ENCODE measurements at regions not wholly inside any gene's neighbourhood (a gene's known extent, or its start where the extent isn't known, plus 50 kb on each side); places are given as distances from the start of the nearest gene placed in this dataset.

- in situ Hi-C loops (cut with HindIII; ENCODE audit: low pct_unique_long_range_greater_than_20kb, low sequenced_read_pairs), result no loop called here
- DNase-seq (ENCODE audit: low read depth, low spot score), result peak; percentile 29
Observed at GRCh38 chr4:4685810-4686795, 144.3 kb upstream of the STX18 start.

- in situ Hi-C loops (cut with HindIII; ENCODE audit: low pct_unique_long_range_greater_than_20kb, low sequenced_read_pairs), result no loop called here
- no peak for DNase-seq (ENCODE audit: low read depth, low spot score)
Observed at GRCh38 chr4:4681653-4682052, 139.8 kb upstream of the STX18 start.

GRCh38 chr4:4680758-4681157 is 138.9 kb upstream of the STX18 start:
- in situ Hi-C loops (cut with HindIII; ENCODE audit: low pct_unique_long_range_greater_than_20kb, low sequenced_read_pairs), result no loop called here
- no peak for DNase-seq (ENCODE audit: low read depth, low spot score)

GRCh38 chr4:4680243-4680642 is 138.4 kb upstream of the STX18 start:
- no peak for DNase-seq (ENCODE audit: low read depth, low spot score)
- in situ Hi-C loops (cut with HindIII; ENCODE audit: low pct_unique_long_range_greater_than_20kb, low sequenced_read_pairs), result no loop called here

GRCh38 chr4:4677556-4678522 is 136.0 kb upstream of the STX18 start:
- peak; percentile 41 for DNase-seq (ENCODE audit: low read depth, low spot score)
- in situ Hi-C loops (cut with HindIII; ENCODE audit: low pct_unique_long_range_greater_than_20kb, low sequenced_read_pairs), result no loop called here

- in situ Hi-C loops (cut with HindIII; ENCODE audit: low pct_unique_long_range_greater_than_20kb, low sequenced_read_pairs), result no loop called here
- DNase-seq (ENCODE audit: low read depth, low spot score), result no peak
Observed at GRCh38 chr4:4675641-4676040, 133.8 kb upstream of the STX18 start.

GRCh38 chr4:4675051-4675581 is 133.3 kb upstream of the STX18 start:
- in situ Hi-C loops (cut with HindIII; ENCODE audit: low pct_unique_long_range_greater_than_20kb, low sequenced_read_pairs), result no loop called here

GRCh38 chr4:4673070-4673469 is 131.2 kb upstream of the STX18 start:
- peak; percentile 93 for DNase-seq (ENCODE audit: low read depth, low spot score)
- in situ Hi-C loops (cut with HindIII; ENCODE audit: low pct_unique_long_range_greater_than_20kb, low sequenced_read_pairs), result no loop called here

More at GRCh38 chr4:4675051-4675581, 133.3 kb upstream of the STX18 start:
- DNase-seq (ENCODE audit: low read depth, low spot score), result no peak

- in situ Hi-C loops (cut with HindIII; ENCODE audit: low pct_unique_long_range_greater_than_20kb, low sequenced_read_pairs), result no loop called here
Observed at GRCh38 chr4:4672402-4672801, 130.6 kb upstream of the STX18 start.

GRCh38 chr4:4671774-4672349 is 130.0 kb upstream of the STX18 start:
- in situ Hi-C loops (cut with HindIII; ENCODE audit: low pct_unique_long_range_greater_than_20kb, low sequenced_read_pairs), result no loop called here
- no peak for DNase-seq (ENCODE audit: low read depth, low spot score)

More at GRCh38 chr4:4672402-4672801, 130.6 kb upstream of the STX18 start:
- DNase-seq (ENCODE audit: low read depth, low spot score), result no peak

GRCh38 chr4:4670869-4671268 is 129.0 kb upstream of the STX18 start:
- no peak for DNase-seq (ENCODE audit: low read depth, low spot score)
- in situ Hi-C loops (cut with HindIII; ENCODE audit: low pct_unique_long_range_greater_than_20kb, low sequenced_read_pairs), result no loop called here

- in situ Hi-C loops (cut with HindIII; ENCODE audit: low pct_unique_long_range_greater_than_20kb, low sequenced_read_pairs), result no loop called here
- no peak for DNase-seq (ENCODE audit: low read depth, low spot score)
Observed at GRCh38 chr4:4668355-4669210, 126.7 kb upstream of the STX18 start.

- DNase-seq (ENCODE audit: low read depth, low spot score), result no peak
- in situ Hi-C loops (cut with HindIII; ENCODE audit: low pct_unique_long_range_greater_than_20kb, low sequenced_read_pairs), result no loop called here
Observed at GRCh38 chr4:4667622-4668081, 125.8 kb upstream of the STX18 start.

- no peak for DNase-seq (ENCODE audit: low read depth, low spot score)
- in situ Hi-C loops (cut with HindIII; ENCODE audit: low pct_unique_long_range_greater_than_20kb, low sequenced_read_pairs), result no loop called here
Observed at GRCh38 chr4:4666693-4667621, 125.1 kb upstream of the STX18 start.

- in situ Hi-C loops (cut with HindIII; ENCODE audit: low pct_unique_long_range_greater_than_20kb, low sequenced_read_pairs), result no loop called here
Observed at GRCh38 chr4:4666187-4666586, 124.3 kb upstream of the STX18 start.

GRCh38 chr4:4664234-4664633 is 122.4 kb upstream of the STX18 start:
- in situ Hi-C loops (cut with HindIII; ENCODE audit: low pct_unique_long_range_greater_than_20kb, low sequenced_read_pairs), result no loop called here

More at GRCh38 chr4:4666187-4666586, 124.3 kb upstream of the STX18 start:
- DNase-seq (ENCODE audit: low read depth, low spot score), result no peak

More at GRCh38 chr4:4664234-4664633, 122.4 kb upstream of the STX18 start:
- no peak for DNase-seq (ENCODE audit: low read depth, low spot score)
